ENCODE measurements at regions not wholly inside any gene's neighbourhood (a gene's known extent, or its start where the extent isn't known, plus 50 kb on each side); places are given as distances from the start of the nearest gene placed in this dataset.

DNA sequence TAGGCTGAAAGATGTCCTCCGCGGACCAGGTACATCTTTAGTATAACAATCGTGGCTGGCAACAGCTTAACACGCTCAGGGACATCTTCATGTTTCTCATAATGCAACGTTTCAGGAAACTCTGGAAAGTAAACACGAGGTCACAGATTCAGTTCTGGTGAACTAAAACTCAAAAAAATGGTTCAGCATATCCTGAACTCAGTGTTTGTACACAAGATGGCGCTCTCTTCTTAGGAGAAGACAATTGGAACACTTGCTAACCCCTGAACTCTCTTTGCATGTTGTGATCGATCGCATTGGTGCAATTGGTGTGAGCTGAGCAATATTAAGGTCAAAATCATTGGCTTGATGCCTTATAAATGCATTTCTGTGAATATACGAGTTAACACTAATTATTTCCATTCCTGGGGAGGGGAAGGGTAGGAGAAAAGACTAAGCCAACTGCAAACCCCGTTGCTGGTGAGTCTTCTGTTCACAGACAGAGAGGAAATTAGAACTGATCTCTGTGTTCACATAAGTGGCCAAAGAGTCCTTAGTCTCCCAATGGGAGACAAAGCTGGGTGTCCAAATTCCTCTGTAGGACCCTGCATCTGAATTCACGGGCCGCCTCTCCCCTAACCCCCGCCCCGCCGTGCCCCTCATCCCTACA lies 52.6 kb upstream of the FAM180A start:
- Histone ChIP-seq H3K79me2 (ENCODE audit: control insufficient read depth, insufficient read depth, low read length) (no peaks in the 10 kb centered on the region), H3K27me3 (ENCODE audit: control insufficient read depth, insufficient read depth, low read length) (no peaks in the 10 kb centered on the region), H3K9ac (ENCODE audit: insufficient read depth, low read length) (no peak overlapping the region), H3K27ac (ENCODE audit: insufficient read depth, low read length) (no peak overlapping the region), H3K4me2 (ENCODE audit: extremely low read depth, insufficient read depth, low read length) (no peak overlapping the region), H3K9me3 (ENCODE audit: control insufficient read depth, insufficient read depth, low read depth, low read length) (no peaks in the 10 kb centered on the region), H4K20me1 (ENCODE audit: control insufficient read depth, extremely low read depth, insufficient read depth, low read length) (no peaks in the 10 kb centered on the region), H3K4me3 (replicated peaks in 1 of 4; ENCODE audit: control extremely low read depth in 1 of 4, insufficient read depth in 1 of 4, low read depth in 3 of 4, low read length in 4 of 4) (no peak overlapping the region), H2AFZ (ENCODE audit: low read length) (peak overlapping the region; percentile 65), H3K4me1 (ENCODE audit: control insufficient read depth, extremely low read depth, insufficient read depth, low read length) (peaks cover 2% of the 10 kb centered on the region), H3K36me3 (ENCODE audit: control insufficient read depth, insufficient read depth, low read length) (no peaks in the 10 kb centered on the region)
- DNase-seq (ENCODE audit: low read depth in 2 of 2), result peak; percentile 57 to 83
- TF ChIP-seq EZH2 (IDR thresholded peaks at IDR 0.05; ENCODE audit: low read length, missing control alignments), result no peak
- TF ChIP-seq, protein P1, sequence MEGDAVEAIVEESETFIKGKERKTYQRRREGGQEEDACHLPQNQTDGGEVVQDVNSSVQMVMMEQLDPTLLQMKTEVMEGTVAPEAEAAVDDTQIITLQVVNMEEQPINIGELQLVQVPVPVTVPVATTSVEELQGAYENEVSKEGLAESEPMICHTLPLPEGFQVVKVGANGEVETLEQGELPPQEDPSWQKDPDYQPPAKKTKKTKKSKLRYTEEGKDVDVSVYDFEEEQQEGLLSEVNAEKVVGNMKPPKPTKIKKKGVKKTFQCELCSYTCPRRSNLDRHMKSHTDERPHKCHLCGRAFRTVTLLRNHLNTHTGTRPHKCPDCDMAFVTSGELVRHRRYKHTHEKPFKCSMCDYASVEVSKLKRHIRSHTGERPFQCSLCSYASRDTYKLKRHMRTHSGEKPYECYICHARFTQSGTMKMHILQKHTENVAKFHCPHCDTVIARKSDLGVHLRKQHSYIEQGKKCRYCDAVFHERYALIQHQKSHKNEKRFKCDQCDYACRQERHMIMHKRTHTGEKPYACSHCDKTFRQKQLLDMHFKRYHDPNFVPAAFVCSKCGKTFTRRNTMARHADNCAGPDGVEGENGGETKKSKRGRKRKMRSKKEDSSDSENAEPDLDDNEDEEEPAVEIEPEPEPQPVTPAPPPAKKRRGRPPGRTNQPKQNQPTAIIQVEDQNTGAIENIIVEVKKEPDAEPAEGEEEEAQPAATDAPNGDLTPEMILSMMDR (conservative IDR thresholded peaks at IDR 0.05 in 1 of 2, IDR thresholded peaks at IDR 0.05 in 1 of 2; ENCODE audit: low read depth in 1 of 2, low read length in 2 of 2), result peak; percentile 82

DNA sequence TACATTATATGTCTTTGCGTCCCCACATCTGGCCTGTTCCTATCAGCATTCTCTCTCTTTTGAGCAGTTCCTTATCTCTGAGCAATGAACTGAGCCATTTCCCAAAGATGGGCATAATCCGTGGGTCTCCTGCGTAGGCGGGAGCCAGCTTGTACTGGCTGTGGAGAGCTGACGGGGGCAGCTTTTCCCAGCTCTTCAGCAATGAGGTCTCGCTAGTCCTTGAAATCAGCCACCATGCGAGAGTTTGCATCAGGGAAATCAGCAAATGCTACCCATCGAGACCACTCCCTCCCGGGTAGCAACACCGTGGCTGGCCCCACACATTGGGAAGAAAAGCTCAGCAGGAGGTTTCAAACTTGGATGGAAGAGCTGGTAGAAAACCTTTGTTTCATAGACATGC lies 51.9 kb upstream of the FAM180A start:
- Histone ChIP-seq H3K9me3 (ENCODE audit: control insufficient read depth, insufficient read depth, low read depth, low read length) (no peaks in the 10 kb centered on the region), H3K9ac (ENCODE audit: insufficient read depth, low read length) (no peak overlapping the region), H3K4me3 (replicated peaks in 1 of 4; ENCODE audit: control extremely low read depth in 1 of 4, insufficient read depth in 1 of 4, low read depth in 3 of 4, low read length in 4 of 4) (no peak overlapping the region), H3K27ac (ENCODE audit: insufficient read depth, low read length) (no peak overlapping the region), H3K36me3 (ENCODE audit: control insufficient read depth, insufficient read depth, low read length) (no peaks in the 10 kb centered on the region), H3K4me1 (ENCODE audit: control insufficient read depth, extremely low read depth, insufficient read depth, low read length) (peaks cover 2% of the 10 kb centered on the region), H4K20me1 (ENCODE audit: control insufficient read depth, extremely low read depth, insufficient read depth, low read length) (no peaks in the 10 kb centered on the region), H3K79me2 (ENCODE audit: control insufficient read depth, insufficient read depth, low read length) (no peaks in the 10 kb centered on the region), H3K27me3 (ENCODE audit: control insufficient read depth, insufficient read depth, low read length) (no peaks in the 10 kb centered on the region), H3K4me2 (ENCODE audit: extremely low read depth, insufficient read depth, low read length) (no peak overlapping the region), H2AFZ (ENCODE audit: low read length) (peak overlapping the region; percentile 65)
- no peak for DNase-seq (ENCODE audit: low read depth in 2 of 2)
- no peak for TF ChIP-seq EZH2 (IDR thresholded peaks at IDR 0.05; ENCODE audit: low read length, missing control alignments)
- TF ChIP-seq, protein P1 (conservative IDR thresholded peaks at IDR 0.05 in 1 of 2, IDR thresholded peaks at IDR 0.05 in 1 of 2; ENCODE audit: low read depth in 1 of 2, low read length in 2 of 2), result no peak

DNA sequence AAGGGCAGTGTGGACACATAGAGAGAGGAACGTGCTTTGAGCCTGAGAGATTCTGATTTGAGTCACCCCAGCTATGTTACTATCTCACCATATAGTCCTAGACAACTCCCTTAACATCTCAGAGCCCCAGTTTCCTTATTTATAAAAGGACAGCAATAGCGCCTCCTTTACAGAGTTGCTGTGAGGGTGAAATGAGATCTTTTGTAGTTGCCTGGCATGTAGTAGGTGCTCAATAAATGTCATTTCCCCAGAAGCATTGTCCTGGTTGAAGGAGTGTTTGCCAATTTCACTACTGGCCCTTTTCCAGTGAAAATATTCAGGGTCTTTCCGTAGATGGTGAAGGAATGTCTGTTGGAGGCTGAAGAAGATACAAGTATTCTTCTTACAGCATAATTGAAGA lies 51.3 kb upstream of the FAM180A start:
- H3K27ac ChIP-seq (ENCODE audit: insufficient read depth, low read length), result no peak overlapping the region
- H4K20me1 ChIP-seq (ENCODE audit: control insufficient read depth, extremely low read depth, insufficient read depth, low read length), result no peaks in the 10 kb centered on the region
- H3K36me3 ChIP-seq (ENCODE audit: control insufficient read depth, insufficient read depth, low read length), result no peaks in the 10 kb centered on the region
- H3K27me3 ChIP-seq (ENCODE audit: control insufficient read depth, insufficient read depth, low read length), result no peaks in the 10 kb centered on the region
- H3K9ac ChIP-seq (ENCODE audit: insufficient read depth, low read length), result no peak overlapping the region
- H3K79me2 ChIP-seq (ENCODE audit: control insufficient read depth, insufficient read depth, low read length), result no peaks in the 10 kb centered on the region
- no peak overlapping the region for H3K4me3 ChIP-seq (replicated peaks in 1 of 4; ENCODE audit: control extremely low read depth in 1 of 4, insufficient read depth in 1 of 4, low read depth in 3 of 4, low read length in 4 of 4)
- peaks cover 2% of the 10 kb centered on the region for H3K4me1 ChIP-seq (ENCODE audit: control insufficient read depth, extremely low read depth, insufficient read depth, low read length)
- TF ChIP-seq, protein P1 (conservative IDR thresholded peaks at IDR 0.05 in 1 of 2, IDR thresholded peaks at IDR 0.05 in 1 of 2; ENCODE audit: low read depth in 1 of 2, low read length in 2 of 2), result no peak
- no peak for TF ChIP-seq EZH2 (IDR thresholded peaks at IDR 0.05; ENCODE audit: low read length, missing control alignments)
- H3K4me2 ChIP-seq (ENCODE audit: extremely low read depth, insufficient read depth, low read length), result no peak overlapping the region
- H2AFZ ChIP-seq (ENCODE audit: low read length), result no peak overlapping the region
- DNase-seq (ENCODE audit: low read depth in 2 of 2), result no peak
- no peaks in the 10 kb centered on the region for H3K9me3 ChIP-seq (ENCODE audit: control insufficient read depth, insufficient read depth, low read depth, low read length)

All from fibroblast of lung (primary cell).